ENCODE measurements at regions not wholly inside any gene's neighbourhood (a gene's known extent, or its start where the extent isn't known, plus 50 kb on each side); places are given as distances from the start of the nearest gene placed in this dataset.

DNA sequence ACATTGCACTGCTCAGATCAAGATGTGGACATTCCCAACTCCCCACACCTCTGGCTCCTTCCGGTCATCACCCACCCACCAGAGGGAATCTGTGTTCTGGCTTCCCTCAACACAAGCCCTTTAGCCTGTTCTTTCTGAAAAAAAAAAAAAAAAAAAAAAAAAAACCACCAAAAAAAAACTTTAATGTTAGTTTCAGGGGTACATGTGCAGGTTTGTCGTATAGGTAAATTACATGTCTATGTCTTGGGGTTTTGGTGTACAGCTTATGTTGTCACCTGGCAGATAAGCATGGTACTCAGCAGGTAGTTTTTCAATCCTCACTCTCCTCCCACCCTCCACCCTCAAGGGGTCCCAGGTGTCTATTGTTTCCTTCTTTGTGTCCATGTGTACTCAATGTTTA is 135.8 kb upstream of the FOXA2 start:
- WGBS (ENCODE audit: insufficient coverage): no CpG with 5 or more reads among the region's 2 CpGs
- Mint-ChIP-seq H3K27me3 (no peaks in the 10 kb centered on the region), H3K27ac (no peak overlapping the region), H3K4me1 (peaks cover 6% of the 10 kb centered on the region), H3K4me3 (no peak overlapping the region), H3K9me3 (ENCODE audit: insufficient read depth) (no peaks in the 10 kb centered on the region)
- no peaks in the 10 kb centered on the region for H3K36me3 ChIP-seq (replicated peaks in 1 of 2; ENCODE audit: control extremely low read depth in 1 of 2, control insufficient read depth in 1 of 2, extremely low read depth in 1 of 2, insufficient read depth in 2 of 2, low read length in 1 of 2)
- H4K20me1 ChIP-seq (ENCODE audit: control insufficient read depth, insufficient read depth, low read length, poor library complexity, severe bottlenecking): no peaks in the 10 kb centered on the region
- no peaks in the 10 kb centered on the region for H3K27me3 ChIP-seq (replicated peaks in 1 of 4; ENCODE audit: control extremely low read depth in 1 of 4, control insufficient read depth in 3 of 4, insufficient read depth in 4 of 4, low read length in 3 of 4)
- H2AFZ ChIP-seq (ENCODE audit: insufficient read depth, low read depth, low read length, poor library complexity, severe bottlenecking): no peak overlapping the region
- H3K9ac ChIP-seq (ENCODE audit: low read length): no peak overlapping the region
- ATAC-seq (ENCODE audit: low read depth) (no peak), DNase-seq (no peak)
- POLR2A ChIA-PET: no interaction called here
- H3K27ac ChIP-seq (ENCODE audit: low read length in 2 of 2): no peak overlapping the region
- CTCF ChIA-PET: no interaction called here
- H3K9me3 ChIP-seq (ENCODE audit: control extremely low read depth in 1 of 3, control insufficient read depth in 2 of 3, insufficient read depth in 1 of 3, low read length in 2 of 3): no peaks in the 10 kb centered on the region
- peaks cover 0 to 8% of the 10 kb centered on the region in 2 donors for H3K4me1 ChIP-seq (ENCODE audit: control insufficient read depth in 2 of 2, insufficient read depth in 2 of 2, low read length in 2 of 2)
- intact Hi-C loops (cut with micrococcal nuclease): no loop called here
- no peaks in the 10 kb centered on the region for H3K79me2 ChIP-seq (ENCODE audit: control insufficient read depth, insufficient read depth, low read length)
- TF ChIP-seq EZH2 (IDR thresholded peaks at IDR 0.05; ENCODE audit: borderline replicate concordance, insufficient read depth, low read depth, low read length, poor library complexity, severe bottlenecking): no peak
- TF ChIP-seq, protein P1, sequence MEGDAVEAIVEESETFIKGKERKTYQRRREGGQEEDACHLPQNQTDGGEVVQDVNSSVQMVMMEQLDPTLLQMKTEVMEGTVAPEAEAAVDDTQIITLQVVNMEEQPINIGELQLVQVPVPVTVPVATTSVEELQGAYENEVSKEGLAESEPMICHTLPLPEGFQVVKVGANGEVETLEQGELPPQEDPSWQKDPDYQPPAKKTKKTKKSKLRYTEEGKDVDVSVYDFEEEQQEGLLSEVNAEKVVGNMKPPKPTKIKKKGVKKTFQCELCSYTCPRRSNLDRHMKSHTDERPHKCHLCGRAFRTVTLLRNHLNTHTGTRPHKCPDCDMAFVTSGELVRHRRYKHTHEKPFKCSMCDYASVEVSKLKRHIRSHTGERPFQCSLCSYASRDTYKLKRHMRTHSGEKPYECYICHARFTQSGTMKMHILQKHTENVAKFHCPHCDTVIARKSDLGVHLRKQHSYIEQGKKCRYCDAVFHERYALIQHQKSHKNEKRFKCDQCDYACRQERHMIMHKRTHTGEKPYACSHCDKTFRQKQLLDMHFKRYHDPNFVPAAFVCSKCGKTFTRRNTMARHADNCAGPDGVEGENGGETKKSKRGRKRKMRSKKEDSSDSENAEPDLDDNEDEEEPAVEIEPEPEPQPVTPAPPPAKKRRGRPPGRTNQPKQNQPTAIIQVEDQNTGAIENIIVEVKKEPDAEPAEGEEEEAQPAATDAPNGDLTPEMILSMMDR (IDR thresholded peaks at IDR 0.05): no peak
- H3K4me3 ChIP-seq (ENCODE audit: control extremely low read depth in 1 of 5, extremely low read depth in 1 of 5, insufficient read depth in 1 of 5, low read depth in 2 of 5, low read length in 4 of 5): no peak overlapping the region
- no peak overlapping the region for H3K4me2 ChIP-seq (replicated peaks; ENCODE audit: low read depth, low read length, poor library complexity, severe bottlenecking)

DNA sequence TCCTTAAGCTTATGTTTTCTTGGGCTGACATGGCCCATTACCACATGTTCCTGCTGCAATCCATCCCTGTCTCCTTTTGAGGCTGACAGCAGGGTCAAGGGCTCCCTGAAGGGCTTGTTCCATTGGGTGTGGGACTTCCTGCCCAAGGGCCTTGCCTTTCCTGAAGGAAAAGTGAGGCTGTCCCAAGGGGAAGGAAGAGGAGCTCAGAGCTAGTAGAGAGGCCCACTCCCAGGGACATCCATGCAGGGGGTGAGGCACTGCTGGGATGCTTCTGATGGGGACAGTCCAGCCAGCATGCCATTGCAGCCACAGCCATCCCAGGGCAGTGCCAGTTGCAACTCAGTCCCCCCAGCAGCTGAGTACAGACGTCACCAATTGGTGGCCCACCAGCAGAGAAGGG is 138.4 kb upstream of the FOXA2 start:
- no peak for ATAC-seq (ENCODE audit: low read depth)
- Mint-ChIP-seq H3K4me3 (no peak overlapping the region), H3K27me3 (no peaks in the 10 kb centered on the region)

More for the DNA sequence above, 138.4 kb upstream of the FOXA2 start:
- TF ChIP-seq, protein P1 (IDR thresholded peaks at IDR 0.05): no peak
- no peak for TF ChIP-seq EZH2 (IDR thresholded peaks at IDR 0.05; ENCODE audit: borderline replicate concordance, insufficient read depth, low read depth, low read length, poor library complexity, severe bottlenecking)
- intact Hi-C loops (cut with micrococcal nuclease): no loop called here
- Histone ChIP-seq H3K36me3 (replicated peaks in 1 of 2; ENCODE audit: control extremely low read depth in 1 of 2, control insufficient read depth in 1 of 2, extremely low read depth in 1 of 2, insufficient read depth in 2 of 2, low read length in 1 of 2) (no peaks in the 10 kb centered on the region), H4K20me1 (ENCODE audit: control insufficient read depth, insufficient read depth, low read length, poor library complexity, severe bottlenecking) (no peaks in the 10 kb centered on the region), H3K4me1 (ENCODE audit: control insufficient read depth in 2 of 2, insufficient read depth in 2 of 2, low read length in 2 of 2) (no peaks in the 10 kb centered on the region), H3K27ac (ENCODE audit: low read length in 2 of 2) (no peak overlapping the region), H3K4me3 (ENCODE audit: control extremely low read depth in 1 of 5, extremely low read depth in 1 of 5, insufficient read depth in 1 of 5, low read depth in 2 of 5, low read length in 4 of 5) (no peak overlapping the region), H3K79me2 (ENCODE audit: control insufficient read depth, insufficient read depth, low read length) (no peaks in the 10 kb centered on the region), H3K9me3 (ENCODE audit: control extremely low read depth in 1 of 3, control insufficient read depth in 2 of 3, insufficient read depth in 1 of 3, low read length in 2 of 3) (no peaks in the 10 kb centered on the region), H3K9ac (ENCODE audit: low read length) (no peak overlapping the region), H3K4me2 (replicated peaks; ENCODE audit: low read depth, low read length, poor library complexity, severe bottlenecking) (no peak overlapping the region), H2AFZ (ENCODE audit: insufficient read depth, low read depth, low read length, poor library complexity, severe bottlenecking) (no peak overlapping the region), H3K27me3 (replicated peaks in 1 of 4; ENCODE audit: control extremely low read depth in 1 of 4, control insufficient read depth in 3 of 4, insufficient read depth in 4 of 4, low read length in 3 of 4) (no peaks in the 10 kb centered on the region)
- no peak for DNase-seq
- Mint-ChIP-seq H3K27ac (no peak overlapping the region), H3K4me1 (no peaks in the 10 kb centered on the region), H3K9me3 (ENCODE audit: insufficient read depth) (no peaks in the 10 kb centered on the region)
- ChIA-PET CTCF (no interaction called here), POLR2A (no interaction called here)
- WGBS (ENCODE audit: insufficient coverage): 92% methylated on average over 1 of the region's 1 CpG
